ENCODE measurements at regions not wholly inside any gene's neighbourhood (a gene's known extent, or its start where the extent isn't known, plus 50 kb on each side); places are given as distances from the start of the nearest gene placed in this dataset.

GRCh38 chr6:23245572-23245971 is 676.2 kb downstream of the HDGFL1 start:
- ATAC-seq (ENCODE audit: low FRiP score) (no peak), DNase-seq (ENCODE audit: low spot score) (no peak)
- TF ChIP-seq CTCF (IDR thresholded peaks at IDR 0.05): no peak

GRCh38 chr6:23246896-23247295 is 677.5 kb downstream of the HDGFL1 start:
- TF ChIP-seq CTCF (IDR thresholded peaks at IDR 0.05): no peak

GRCh38 chr6:23250556-23250955 is 681.2 kb downstream of the HDGFL1 start:
- no peak for ATAC-seq (ENCODE audit: low FRiP score)
- no peak for DNase-seq (ENCODE audit: low spot score)
- no peak for TF ChIP-seq CTCF (IDR thresholded peaks at IDR 0.05)

More at GRCh38 chr6:23246896-23247295, 677.5 kb downstream of the HDGFL1 start:
- DNase-seq (ENCODE audit: low spot score) (no peak), ATAC-seq (ENCODE audit: low FRiP score) (no peak)

- ATAC-seq (ENCODE audit: low FRiP score): no peak
- DNase-seq (ENCODE audit: low spot score): no peak
- TF ChIP-seq CTCF (IDR thresholded peaks at IDR 0.05): no peak
These were observed 693.5 kb downstream of the HDGFL1 start for GRCh38 chr6:23262864-23263263.

GRCh38 chr6:23265270-23265669 is 695.9 kb downstream of the HDGFL1 start:
- DNase-seq (ENCODE audit: low spot score) (no peak), ATAC-seq (ENCODE audit: low FRiP score) (no peak)
- TF ChIP-seq CTCF (IDR thresholded peaks at IDR 0.05): no peak

GRCh38 chr6:23266536-23266935 is 697.2 kb downstream of the HDGFL1 start:
- TF ChIP-seq CTCF (IDR thresholded peaks at IDR 0.05): no peak
- ATAC-seq (ENCODE audit: low FRiP score) (no peak), DNase-seq (ENCODE audit: low spot score) (no peak)

GRCh38 chr6:23267651-23268050 is 698.3 kb downstream of the HDGFL1 start:
- no peak for ATAC-seq (ENCODE audit: low FRiP score)

More at GRCh38 chr6:23267651-23268050, 698.3 kb downstream of the HDGFL1 start:
- TF ChIP-seq CTCF (IDR thresholded peaks at IDR 0.05): no peak
- DNase-seq (ENCODE audit: low spot score): no peak
